Caco-2 (cell line): ENCODE measurements at regions not wholly inside any gene's neighbourhood (a gene's known extent, or its start where the extent isn't known, plus 50 kb on each side); places are given as distances from the start of the nearest gene placed in this dataset.
A peak's percentile ranks its signal among the peaks of the same experiment; 100 is the strongest.

Experiments used
- BruUV-seq: library from RNA; stranded (reverse); fragments of 400-500 nt; replicated peaks from 2 replicates; lab custom pipeline; 2021; lab: Mats Ljungman, UMichigan
- CTCF ChIA-PET: fragments of 300-600 bp; sonication (Branson Sonifier 250); formaldehyde crosslinking; loops from one replicate; lab custom pipeline; 2022; ENCODE audit warnings: antibody characterized with exemption; lab: Charles Lee
- POLR2A ChIA-PET: fragments of 300-600 bp; sonication (Branson Sonifier 250); formaldehyde crosslinking; loops from one replicate; lab custom pipeline; 2022; ENCODE audit warnings: antibody characterized with exemption; lab: Charles Lee
- DNase-seq, 2 experiments: peaks; one replicate each; pipeline versions ENCODE4 v3.0.0 to v3.0.0-alpha.2; 2020 to 2022
- H3K27me3 ChIP-seq: replicated peaks from 2 replicates; pipeline ENCODE4 v1.6.0; 2011; ENCODE audit warnings: low read length; ENCODE audit not compliant: control insufficient read depth, insufficient read depth
- H3K36me3 ChIP-seq: 2 replicates; pipeline ENCODE4 v1.5.1; 2011; ENCODE audit warnings: low read length; ENCODE audit not compliant: control insufficient read depth, insufficient read depth
- H3K4me1 ChIP-seq: fragments of 250-450 bp; sonication (Bioruptor Pico); 2 replicates; pipeline ENCODE4 v1.5.1; 2020; ENCODE audit warnings: mild to moderate bottlenecking
- H3K4me3 ChIP-seq: 2 replicates; pipeline ENCODE4 v1.5.1; 2011; ENCODE audit warnings: low read depth, mild to moderate bottlenecking, control low read depth, low read length
- H3K9me3 ChIP-seq: fragments of 250-450 bp; sonication (Bioruptor Pico); 2 replicates; pipeline ENCODE4 v1.5.1; 2020; ENCODE audit warnings: mild to moderate bottlenecking, moderate library complexity
- H3K27ac Mint-ChIP-seq: one replicate; pipeline ENCODE4 v1.8.0; 2022; ENCODE audit warnings: mixed read lengths; ENCODE audit not compliant: unreplicated experiment
- H3K27me3 Mint-ChIP-seq: one replicate; pipeline ENCODE4 v1.8.0; 2022; ENCODE audit warnings: mixed read lengths; ENCODE audit not compliant: insufficient read depth, unreplicated experiment
- H3K36me3 Mint-ChIP-seq: one replicate; pipeline ENCODE4 v1.8.0; 2022; ENCODE audit warnings: mild to moderate bottlenecking, mixed read lengths; ENCODE audit not compliant: insufficient read depth, unreplicated experiment
- H3K4me1 Mint-ChIP-seq: one replicate; pipeline ENCODE4 v1.8.0; 2022; ENCODE audit warnings: low read depth, mixed read lengths; ENCODE audit not compliant: unreplicated experiment
- H3K4me3 Mint-ChIP-seq: one replicate; pipeline ENCODE4 v1.8.0; 2022; ENCODE audit warnings: mild to moderate bottlenecking, moderate library complexity, mixed read lengths; ENCODE audit not compliant: unreplicated experiment
- H3K9me3 Mint-ChIP-seq: one replicate; pipeline ENCODE4 v1.8.0; 2022; ENCODE audit warnings: mixed read lengths; ENCODE audit not compliant: unreplicated experiment
- CTCF ChIP-seq, 2 experiments: fragments of 200-600 bp in 1 of 2; IDR thresholded peaks; 1 replicate in 1 of 2; 2 replicates in 1 of 2; pipeline versions ENCODE4 v1.5.1 to v1.8.0; 2011 to 2022; ENCODE audit warnings: antibody characterized with exemption in 1 of 2, control low read depth in 1 of 2, inconsistent platforms in 1 of 2, low read depth in 1 of 2, low read length in 1 of 2, mild to moderate bottlenecking in 1 of 2, moderate library complexity in 1 of 2; ENCODE audit not compliant: insufficient read depth in 1 of 2, severe bottlenecking in 1 of 2, unreplicated experiment in 1 of 2
- intact Hi-C: fragments of 100-400 bp; cut with micrococcal nuclease; formaldehyde crosslinking; loops from one replicate; pipeline ENCODE4 v1.10.0; 2022; ENCODE audit not compliant: unreplicated experiment

GRCh38 chr4:83831588-83831987 lies 295.7 kb downstream of the GPAT3 start:
- intact Hi-C loops: loop anchor here (5.0 kb wide), 1 partner anchor 49 kb away; no protein-coding TSS in a partner anchor
- no TSS peak for BruUV-seq
- H3K4me3 ChIP-seq: no peak overlapping the region
- CTCF ChIA-PET: no interaction called here
- Mint-ChIP-seq H3K4me3 (no peak overlapping the region), H3K9me3 (no peaks in the 10 kb centered on the region), H3K27ac (no peak overlapping the region), H3K27me3 (no peaks in the 10 kb centered on the region), H3K36me3 (no peaks in the 10 kb centered on the region), H3K4me1 (peaks cover 21% of the 10 kb centered on the region)
- no peak for TF ChIP-seq CTCF (IDR thresholded peaks at IDR 0.05; ENCODE audit: insufficient read depth in 1 of 2, low read depth in 1 of 2, low read length in 1 of 2, severe bottlenecking in 1 of 2, unreplicated experiment in 1 of 2)
- H3K9me3 ChIP-seq: no peaks in the 10 kb centered on the region
- no peaks in the 10 kb centered on the region for H3K36me3 ChIP-seq
- no peaks in the 10 kb centered on the region for H3K27me3 ChIP-seq
- POLR2A ChIA-PET: no interaction called here
- no peak for DNase-seq
- peaks cover 32% of the 10 kb centered on the region for H3K4me1 ChIP-seq

- Histone ChIP-seq H3K36me3 (no peaks in the 10 kb centered on the region), H3K27me3 (no peaks in the 10 kb centered on the region), H3K4me3 (no peak overlapping the region), H3K9me3 (no peaks in the 10 kb centered on the region; the same call in 1 of the 2 replicates), H3K4me1 (peaks cover 38% of the 10 kb centered on the region)
- intact Hi-C loops: loop anchor here (5.0 kb wide), 1 partner anchor 48 kb away; no protein-coding TSS in a partner anchor
- no peak overlapping the region for H3K27ac Mint-ChIP-seq
- H3K9me3 Mint-ChIP-seq: no peaks in the 10 kb centered on the region
- H3K4me3 Mint-ChIP-seq: no peak overlapping the region
- ChIA-PET CTCF (interaction anchor here (0.6 kb wide), 1 partner anchor 1545 kb away, joined by 3 read pairs; no protein-coding TSS in a partner anchor), POLR2A (no interaction called here)
- peaks cover 21% of the 10 kb centered on the region for H3K4me1 Mint-ChIP-seq
- no peaks in the 10 kb centered on the region for H3K36me3 Mint-ChIP-seq
- no peak for TF ChIP-seq CTCF (IDR thresholded peaks at IDR 0.05; ENCODE audit: insufficient read depth in 1 of 2, low read depth in 1 of 2, low read length in 1 of 2, severe bottlenecking in 1 of 2, unreplicated experiment in 1 of 2)
- DNase-seq: peak; percentile 51 to 61
- no peaks in the 10 kb centered on the region for H3K27me3 Mint-ChIP-seq
- no TSS peak for BruUV-seq
These were observed 294.4 kb downstream of the GPAT3 start for GRCh38 chr4:83830138-83830888.

GRCh38 chr4:83828601-83829000 lies 292.7 kb downstream of the GPAT3 start:
- H3K36me3 ChIP-seq: no peaks in the 10 kb centered on the region
- no TSS peak for BruUV-seq
- H3K4me3 Mint-ChIP-seq: no peak overlapping the region
- no peak overlapping the region for H3K27ac Mint-ChIP-seq
- no peaks in the 10 kb centered on the region for H3K36me3 Mint-ChIP-seq
- ChIA-PET CTCF (no interaction called here), POLR2A (no interaction called here)
- H3K4me1 Mint-ChIP-seq: peaks cover 21% of the 10 kb centered on the region
- H3K27me3 Mint-ChIP-seq: no peaks in the 10 kb centered on the region
- no peak for DNase-seq
- no peaks in the 10 kb centered on the region; the same call in 1 of the 2 replicates for H3K9me3 ChIP-seq
- TF ChIP-seq CTCF (IDR thresholded peaks at IDR 0.05; ENCODE audit: insufficient read depth in 1 of 2, low read depth in 1 of 2, low read length in 1 of 2, severe bottlenecking in 1 of 2, unreplicated experiment in 1 of 2): no peak
- no peak overlapping the region for H3K4me3 ChIP-seq
- intact Hi-C loops: no loop called here
- H3K27me3 ChIP-seq: no peaks in the 10 kb centered on the region
- H3K4me1 ChIP-seq: peaks cover 38% of the 10 kb centered on the region
- H3K9me3 Mint-ChIP-seq: no peaks in the 10 kb centered on the region
